CD4-positive, alpha-beta T cell (primary cell): ENCODE measurements at regions not wholly inside any gene's neighbourhood (a gene's known extent, or its start where the extent isn't known, plus 50 kb on each side); places are given as distances from the start of the nearest gene placed in this dataset.

Experiments used
- ATAC-seq: fragments of 200-7000 bp; cut with Tn5 transposase; one replicate; pipeline ENCODE4 v1.10.0; 2022; ENCODE audit warnings: mild to moderate bottlenecking; ENCODE audit not compliant: poor library complexity
- CTCF ChIA-PET: fragments of 350-600 bp; sonication (Branson Sonifier 250); formaldehyde crosslinking; loops from one replicate; lab custom pipeline; 2021; ENCODE audit warnings: antibody characterized with exemption, inconsistent platforms; lab: Charles Lee
- POLR2A ChIA-PET: fragments of 350-600 bp; sonication (Branson Sonifier 250); formaldehyde crosslinking; loops from one replicate; lab custom pipeline; 2021; ENCODE audit warnings: antibody characterized with exemption, inconsistent platforms; lab: Charles Lee
- DNase-seq, 14 experiments: peaks; one replicate each; pipeline ENCODE4 v3.0.0-alpha.2; 2013 to 2020; ENCODE audit warnings: mixed read lengths in 2 of 14
- H3K27ac ChIP-seq, 2 donors: one replicate each; pipeline versions ENCODE4 v1.5.1 to v1.7.0; 2013; ENCODE audit warnings: low read length in 2 of 2, low read depth in 1 of 2, mild to moderate bottlenecking in 1 of 2
- H3K27me3 ChIP-seq, 2 experiments: 1 replicate in 1 of 2; 2 replicates in 1 of 2; pipeline versions ENCODE4 v1.6.1 to v1.7.0; 2013; ENCODE audit warnings: low read length in 2 of 2, control low read depth in 1 of 2, mild to moderate bottlenecking in 1 of 2, moderate library complexity in 1 of 2; ENCODE audit not compliant: insufficient read depth in 2 of 2, control insufficient read depth in 1 of 2
- H3K36me3 ChIP-seq: one replicate; pipeline ENCODE4 v1.6.1; 2013; ENCODE audit warnings: low read length, control low read depth; ENCODE audit not compliant: insufficient read depth
- H3K4me1 ChIP-seq: one replicate; pipeline ENCODE4 v1.6.1; 2013; ENCODE audit warnings: low read length, control low read depth; ENCODE audit not compliant: insufficient read depth
- H3K4me3 ChIP-seq: one replicate; pipeline ENCODE4 v1.5.1; 2013; ENCODE audit warnings: mild to moderate bottlenecking, low read length, moderate library complexity
- H3K9me3 ChIP-seq, 2 experiments: 1 replicate in 1 of 2; 2 replicates in 1 of 2; pipeline versions ENCODE4 v1.6.1 to v1.7.0; 2013; ENCODE audit warnings: low read length in 2 of 2, mild to moderate bottlenecking in 2 of 2, control low read depth in 1 of 2, moderate library complexity in 1 of 2; ENCODE audit not compliant: control insufficient read depth in 1 of 2, insufficient read depth in 1 of 2
- H3K27ac Mint-ChIP-seq: one replicate; pipeline ENCODE4 v1.8.0; 2020; ENCODE audit warnings: mixed read lengths
- H3K27me3 Mint-ChIP-seq: one replicate; pipeline ENCODE4 v1.8.0; 2021; ENCODE audit warnings: mixed read lengths
- H3K36me3 Mint-ChIP-seq: one replicate; pipeline ENCODE4 v1.8.0; 2021; ENCODE audit warnings: low read depth, mixed read lengths
- H3K4me1 Mint-ChIP-seq: one replicate; pipeline ENCODE4 v1.8.0; 2021; ENCODE audit warnings: low read depth, mixed read lengths
- H3K4me3 Mint-ChIP-seq: one replicate; pipeline ENCODE4 v1.8.0; 2020; ENCODE audit warnings: mild to moderate bottlenecking, mixed read lengths
- H3K9me3 Mint-ChIP-seq: one replicate; pipeline ENCODE4 v1.8.0; 2020; ENCODE audit warnings: mixed read lengths
- CTCF ChIP-seq: fragments of 200-600 bp; IDR thresholded peaks from one replicate; pipeline ENCODE4 v1.8.0; 2022; ENCODE audit warnings: antibody characterized with exemption, mild to moderate bottlenecking
- intact Hi-C, 2 experiments: fragments of 100-400 bp; cut with DNase I in 1 of 2; cut with micrococcal nuclease in 1 of 2; formaldehyde crosslinking; loops; one replicate each; pipeline versions ENCODE4 v1.15.1 to v1.9.0; 2023 to 2025; cut with DNase I, micrococcal nuclease

GRCh38 chr12:41907550-41907949 is 237.1 kb downstream of the GXYLT1 start:
- no peak overlapping the region for H3K4me3 ChIP-seq
- no peak overlapping the region for H3K27ac ChIP-seq
- no peaks in the 10 kb centered on the region for H3K36me3 Mint-ChIP-seq
- no peak for TF ChIP-seq CTCF
- H3K27ac Mint-ChIP-seq: no peak overlapping the region
- no peaks in the 10 kb centered on the region for H3K9me3 ChIP-seq
- no peaks in the 10 kb centered on the region for H3K27me3 Mint-ChIP-seq
- ATAC-seq (no peak), DNase-seq (no peak)
- peaks cover 0 to 2% of the 10 kb centered on the region in 2 experiments for H3K27me3 ChIP-seq
- H3K4me3 Mint-ChIP-seq: no peak overlapping the region
- H3K4me1 ChIP-seq: no peaks in the 10 kb centered on the region
- H3K36me3 ChIP-seq: no peaks in the 10 kb centered on the region
- H3K9me3 Mint-ChIP-seq: no peaks in the 10 kb centered on the region
- ChIA-PET POLR2A (no interaction called here), CTCF (interaction anchor here (1.0 kb wide), 1 partner anchor 40 kb away, joined by 3 read pairs; no protein-coding TSS in a partner anchor)
- intact Hi-C loops: no loop called here
- no peaks in the 10 kb centered on the region for H3K4me1 Mint-ChIP-seq

- ChIA-PET CTCF (no interaction called here), POLR2A (no interaction called here)
- H3K36me3 ChIP-seq: no peaks in the 10 kb centered on the region
- intact Hi-C loops: no loop called here
- Mint-ChIP-seq H3K36me3 (no peaks in the 10 kb centered on the region), H3K4me3 (no peak overlapping the region), H3K4me1 (no peaks in the 10 kb centered on the region), H3K9me3 (no peaks in the 10 kb centered on the region), H3K27ac (no peak overlapping the region), H3K27me3 (no peaks in the 10 kb centered on the region)
- H3K4me1 ChIP-seq: no peaks in the 10 kb centered on the region
- no peaks in the 10 kb centered on the region for H3K9me3 ChIP-seq
- peaks cover 0 to 2% of the 10 kb centered on the region in 2 experiments for H3K27me3 ChIP-seq
- ATAC-seq (no peak), DNase-seq (no peak)
- no peak for TF ChIP-seq CTCF
- no peak overlapping the region for H3K4me3 ChIP-seq
- no peak overlapping the region for H3K27ac ChIP-seq
Measured at GRCh38 chr12:41907021-41907420, 237.7 kb downstream of the GXYLT1 start.

GRCh38 chr12:41905759-41906297 is 238.8 kb downstream of the GXYLT1 start:
- Mint-ChIP-seq H3K27me3 (no peaks in the 10 kb centered on the region), H3K9me3 (no peaks in the 10 kb centered on the region)
- no peak for TF ChIP-seq CTCF

More at GRCh38 chr12:41905759-41906297, 238.8 kb downstream of the GXYLT1 start:
- no peaks in the 10 kb centered on the region for H3K36me3 ChIP-seq
- peaks cover 0 to 2% of the 10 kb centered on the region in 2 experiments for H3K27me3 ChIP-seq
- CTCF ChIA-PET: no interaction called here
- H3K27ac ChIP-seq: no peak overlapping the region
- POLR2A ChIA-PET: interaction anchor here (0.5 kb wide), 1 partner anchor 218 kb away, joined by 3 read pairs; no protein-coding TSS in a partner anchor
- ATAC-seq (no peak), DNase-seq (no peak)
- Mint-ChIP-seq H3K4me3 (no peak overlapping the region), H3K36me3 (no peaks in the 10 kb centered on the region), H3K27ac (no peak overlapping the region), H3K4me1 (no peaks in the 10 kb centered on the region)
- intact Hi-C loops: no loop called here
- H3K4me3 ChIP-seq: no peak overlapping the region
- no peaks in the 10 kb centered on the region for H3K4me1 ChIP-seq
- H3K9me3 ChIP-seq: no peaks in the 10 kb centered on the region
